ENCODE measurements at regions not wholly inside any gene's neighbourhood (a gene's known extent, or its start where the extent isn't known, plus 50 kb on each side); places are given as distances from the start of the nearest gene placed in this dataset.
"Not testable (repeated sequence)": the region's sequence is repeated elsewhere in the genome, so short reads cannot be mapped to it uniquely, and the experiment has no call there.

- DNase-seq (ENCODE audit: low read depth in 2 of 2): no peak
Observed at GRCh38 chr15:96046620-96047240, 283.8 kb upstream of the NR2F2 start.

DNA sequence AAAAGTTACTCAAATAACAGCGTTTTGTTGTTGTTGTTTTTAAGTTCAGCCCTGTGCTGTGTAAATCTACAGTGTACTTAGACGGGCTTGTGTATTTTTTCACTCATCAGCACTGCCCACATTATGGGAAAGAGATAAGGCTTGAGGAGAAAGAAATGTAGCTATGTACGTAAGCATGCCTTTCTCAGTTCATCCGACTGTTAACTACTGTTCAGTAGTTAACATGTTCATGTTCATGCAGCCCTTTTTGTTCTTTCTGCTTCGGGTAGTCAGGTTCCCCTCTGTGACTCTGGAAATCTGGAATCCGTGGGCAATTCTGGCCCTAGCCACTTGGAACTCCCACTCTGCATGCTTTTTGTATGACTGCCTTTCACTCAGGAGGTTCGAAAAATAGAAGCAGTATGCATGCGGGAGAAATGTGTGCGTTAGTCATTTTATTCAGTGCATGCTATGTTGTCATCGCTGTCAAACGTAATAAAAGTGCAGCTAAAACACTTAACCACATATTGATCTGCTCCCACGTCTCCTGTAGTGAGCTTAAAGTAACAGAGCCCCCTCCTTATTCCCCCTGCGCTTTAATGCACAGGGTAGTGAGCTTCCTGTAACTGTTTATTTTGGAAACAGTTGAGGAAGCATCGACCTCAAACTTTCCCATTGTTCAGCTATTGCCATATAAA lies 283.1 kb upstream of the NR2F2 start:
- DNase-seq (ENCODE audit: low read depth in 2 of 2): no peak

GRCh38 chr15:96049323-96049722 lies 281.2 kb upstream of the NR2F2 start:
- no peak for DNase-seq (ENCODE audit: low read depth in 2 of 2)

- DNase-seq (ENCODE audit: low read depth in 2 of 2): no peak
Observed at GRCh38 chr15:96049766-96050165, 280.7 kb upstream of the NR2F2 start.

GRCh38 chr15:96051598-96051997 lies 278.9 kb upstream of the NR2F2 start:
- no peak for DNase-seq (ENCODE audit: low read depth in 2 of 2)

GRCh38 chr15:96052154-96052553 lies 278.3 kb upstream of the NR2F2 start:
- DNase-seq (ENCODE audit: low read depth in 2 of 2): no peak

DNA sequence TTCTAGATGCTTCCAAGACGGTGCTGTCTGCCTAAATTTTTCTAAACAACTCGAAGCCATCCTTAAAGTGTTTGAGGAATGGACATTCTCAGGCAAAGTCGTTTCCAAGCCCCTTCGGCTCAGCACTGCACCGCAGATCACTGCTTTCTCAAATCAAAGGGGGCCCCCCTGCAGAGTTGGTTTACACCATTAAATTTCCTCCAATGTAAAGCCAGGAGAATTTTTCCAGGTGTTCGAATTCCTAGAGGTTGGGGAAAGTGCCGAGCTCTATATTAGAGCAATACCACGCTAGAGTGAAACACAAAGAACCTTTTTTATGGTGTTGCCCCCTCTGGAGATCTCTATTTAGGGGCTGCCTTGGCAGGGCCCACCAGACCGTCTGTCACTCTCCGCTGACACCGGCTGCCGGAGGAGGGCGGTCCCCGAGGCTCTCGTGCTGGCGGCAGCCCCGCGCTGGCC lies 277.9 kb upstream of the NR2F2 start:
- no peak for DNase-seq (ENCODE audit: low read depth in 2 of 2)

GRCh38 chr15:96053031-96053780 lies 277.3 kb upstream of the NR2F2 start:
- DNase-seq (ENCODE audit: low read depth in 2 of 2): no peak

DNA sequence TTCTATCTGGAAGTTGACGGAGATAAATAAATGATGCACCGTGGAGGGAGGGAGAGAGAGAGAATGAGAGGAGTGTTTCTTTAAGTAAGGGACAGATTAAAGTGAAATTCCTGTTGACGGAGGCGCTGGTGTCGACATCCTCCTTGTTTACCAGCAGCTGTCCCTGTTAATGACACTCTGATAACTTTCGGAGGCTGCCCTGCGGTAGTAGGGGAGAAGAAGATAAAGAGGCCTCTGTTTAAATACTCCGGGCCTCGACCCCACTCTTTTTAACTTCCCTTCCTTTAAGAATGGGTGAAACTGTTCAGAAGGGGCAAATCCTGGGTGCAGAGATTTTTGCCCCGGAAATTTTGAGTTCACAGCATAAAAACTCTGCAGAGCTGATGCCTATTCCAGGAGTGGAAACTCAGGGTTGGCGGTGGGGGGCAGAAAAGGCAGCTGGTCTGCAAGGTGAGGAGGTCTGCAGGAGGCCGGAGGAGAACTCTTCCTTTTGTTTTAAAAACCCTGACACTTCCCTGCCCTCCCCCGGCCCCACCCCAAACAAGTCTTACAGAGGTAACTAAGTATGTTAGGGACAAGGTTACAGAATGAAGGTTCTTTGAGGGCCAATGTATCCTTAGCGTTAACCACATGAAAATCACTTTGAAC lies 276.6 kb upstream of the NR2F2 start:
- DNase-seq (ENCODE audit: low read depth in 2 of 2): no peak

DNA sequence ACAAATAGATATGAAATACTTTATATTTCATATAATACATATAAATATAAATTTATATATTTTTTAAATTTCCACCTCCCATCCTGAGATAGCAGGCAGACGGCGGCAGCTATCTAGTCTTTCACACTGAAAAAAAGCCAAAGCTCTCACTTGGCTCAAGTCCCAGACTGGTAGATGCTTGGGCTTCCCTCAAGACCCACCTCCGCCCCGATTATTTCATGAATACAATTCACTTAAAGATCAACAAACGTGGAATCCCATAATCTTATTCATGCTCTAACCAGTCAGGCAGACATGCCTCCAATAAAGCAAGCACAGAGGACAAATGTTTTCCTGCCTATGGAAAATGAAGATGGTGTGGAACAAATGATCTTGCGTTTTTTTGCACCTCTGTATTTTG lies 275.9 kb upstream of the NR2F2 start:
- no peak for DNase-seq (ENCODE audit: low read depth in 2 of 2)

DNA sequence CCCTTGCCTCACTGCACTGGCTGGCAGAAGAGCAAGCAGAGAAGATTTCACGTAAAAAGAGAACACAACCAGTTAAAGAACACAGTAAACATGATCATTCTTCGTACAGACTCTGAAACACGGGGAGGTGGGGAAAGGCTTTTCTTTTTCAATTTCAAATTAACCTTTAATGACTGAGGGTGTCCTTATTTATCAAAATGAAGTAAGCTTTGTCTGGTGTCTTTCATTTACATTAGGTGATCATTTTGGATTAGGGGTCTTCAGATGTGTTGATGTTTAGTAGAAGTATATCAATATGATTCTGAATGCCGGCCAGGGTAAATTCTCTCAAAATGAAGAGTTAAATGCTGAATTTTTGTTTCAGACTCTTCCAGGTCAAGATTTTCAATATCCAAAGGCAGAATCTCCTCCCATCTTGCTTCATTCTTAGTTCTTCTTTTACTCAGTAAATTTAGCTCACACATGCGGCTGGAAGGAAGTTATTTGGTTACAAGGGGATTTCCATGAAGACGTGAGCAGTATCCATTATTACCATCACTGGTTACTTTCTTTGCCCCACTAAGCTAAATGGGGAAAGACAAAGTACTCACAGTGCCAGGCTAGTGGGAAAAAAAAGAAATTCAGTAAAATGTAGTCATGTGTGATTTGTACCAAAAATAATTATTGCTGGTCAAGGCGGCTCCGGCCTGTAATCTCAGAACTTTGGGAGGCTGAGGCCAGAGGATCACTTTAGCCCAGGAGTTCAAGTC lies 272.2 kb upstream of the NR2F2 start:
- no peak for DNase-seq (ENCODE audit: low read depth in 2 of 2)

DNA sequence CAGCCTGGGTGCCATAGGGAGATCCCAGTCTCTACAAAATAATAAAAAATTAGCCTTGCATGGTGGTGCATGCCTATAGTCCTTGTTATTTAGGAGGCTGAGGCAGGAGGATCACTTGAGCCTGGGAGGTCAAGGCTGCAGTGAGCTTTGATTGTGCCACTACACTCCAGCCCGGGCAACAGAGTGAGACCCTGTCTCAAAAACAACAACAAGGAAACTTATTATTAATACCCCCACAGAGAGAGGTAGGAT lies 271.7 kb upstream of the NR2F2 start:
- not testable (repeated sequence) for DNase-seq (ENCODE audit: low read depth in 2 of 2)

DNA sequence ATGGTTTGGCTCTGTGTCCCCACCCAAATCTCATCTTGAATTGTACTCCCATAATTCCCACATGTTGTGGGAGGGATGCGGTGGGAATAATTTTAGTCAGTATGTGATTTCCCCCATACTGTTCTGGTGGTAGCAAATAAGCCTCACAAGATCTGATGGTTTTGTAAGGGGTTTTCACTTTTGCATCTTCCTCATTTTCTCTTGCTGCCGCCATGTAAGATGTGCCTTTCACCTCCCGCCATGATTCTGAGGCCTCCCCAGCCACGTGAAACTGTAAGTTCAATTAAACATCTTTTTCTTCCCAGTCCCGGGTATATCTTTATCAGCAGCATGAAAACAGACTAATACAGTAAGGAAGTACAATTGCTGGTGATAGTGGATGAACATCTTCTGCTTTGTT lies 269.9 kb upstream of the NR2F2 start:
- DNase-seq (ENCODE audit: low read depth in 2 of 2): not testable (repeated sequence)

DNA sequence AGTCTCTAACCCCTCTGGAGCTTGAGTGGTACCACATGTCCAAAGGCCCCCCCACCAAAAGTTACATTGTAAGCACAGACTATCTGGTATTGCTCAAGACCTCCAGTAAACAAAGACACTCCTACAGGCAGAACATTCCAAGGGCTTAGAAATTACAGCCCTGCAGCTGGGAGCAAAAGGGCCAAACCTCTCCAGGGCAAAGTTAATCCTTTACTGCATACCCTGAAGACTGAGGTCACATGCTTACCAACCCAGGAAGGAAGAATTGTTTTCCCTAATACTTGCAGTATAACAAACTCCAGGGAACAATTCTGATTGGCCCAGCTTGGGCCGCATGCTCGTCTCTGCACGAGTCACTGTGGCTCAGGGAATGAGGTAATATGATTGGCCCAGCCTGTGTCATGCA lies 266.1 kb upstream of the NR2F2 start:
- no peak for DNase-seq (ENCODE audit: low read depth in 2 of 2)

DNA sequence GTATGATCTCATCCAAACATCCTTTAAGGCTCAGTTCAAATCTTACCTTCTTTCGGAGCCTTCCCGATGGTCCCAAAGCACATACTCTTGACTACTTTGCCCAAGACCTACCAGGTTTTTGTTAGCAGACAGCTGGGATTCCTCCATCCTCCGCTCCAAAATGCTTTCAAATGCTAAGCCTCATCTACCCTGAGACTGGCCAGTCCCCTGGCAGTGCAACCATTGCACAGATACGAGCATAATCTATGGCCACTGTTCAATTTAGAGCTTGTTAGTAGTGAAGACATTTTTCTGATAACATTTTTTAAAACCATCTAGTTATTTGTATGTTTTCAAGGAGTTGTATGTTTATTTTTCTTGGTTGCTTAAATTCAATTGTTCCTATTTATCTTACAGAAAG lies 264.4 kb upstream of the NR2F2 start:
- DNase-seq (ENCODE audit: low read depth in 2 of 2): no peak

GRCh38 chr15:96066852-96067495 lies 263.5 kb upstream of the NR2F2 start:
- no peak for DNase-seq (ENCODE audit: low read depth in 2 of 2)

- no peak for DNase-seq (ENCODE audit: low read depth in 2 of 2)
Observed at GRCh38 chr15:96067677-96068076, 262.8 kb upstream of the NR2F2 start.

DNA sequence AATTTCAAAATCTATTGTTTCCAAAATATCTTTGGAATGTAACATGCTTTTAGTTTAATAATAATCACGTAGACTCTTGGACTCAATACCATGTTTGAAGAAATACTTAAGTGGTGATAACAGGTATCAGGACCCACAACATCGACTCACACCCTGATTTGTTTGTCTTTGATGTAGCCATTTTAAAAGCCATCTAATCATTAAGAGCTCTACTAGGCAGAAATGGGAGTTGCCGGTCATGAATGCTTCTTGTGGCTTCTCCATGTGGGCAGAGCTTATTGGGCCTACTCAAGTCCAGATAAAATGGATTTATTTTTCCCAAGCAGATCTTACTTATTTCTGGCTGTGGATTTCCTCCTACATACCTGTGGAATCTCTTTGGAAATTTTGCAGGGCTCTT lies 261.6 kb upstream of the NR2F2 start:
- DNase-seq (ENCODE audit: low read depth in 2 of 2): no peak

DNA sequence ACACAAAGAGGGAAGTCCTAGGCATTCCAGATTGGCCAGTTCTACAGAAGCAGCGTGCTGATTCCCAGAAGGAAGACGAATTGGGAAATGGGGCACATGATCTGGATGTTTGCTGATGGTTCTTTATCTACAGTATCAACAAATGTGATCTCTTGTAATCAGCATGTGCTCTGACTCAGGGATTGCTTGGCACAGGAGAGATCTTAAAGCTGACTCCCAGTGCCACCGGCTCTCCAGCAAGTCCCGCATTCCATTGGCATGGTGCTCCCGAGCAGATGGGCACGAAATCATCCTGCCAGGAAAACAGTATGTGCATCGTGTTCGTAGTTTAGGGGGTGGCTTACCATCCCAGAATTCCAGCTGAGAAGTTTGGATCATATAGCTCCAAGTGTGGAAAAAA lies 259.9 kb upstream of the NR2F2 start:
- no peak for DNase-seq (ENCODE audit: low read depth in 2 of 2)

GRCh38 chr15:96072821-96073220 lies 257.7 kb upstream of the NR2F2 start:
- no peak for DNase-seq (ENCODE audit: low read depth in 2 of 2)

- no peak for DNase-seq (ENCODE audit: low read depth in 2 of 2)
Observed at GRCh38 chr15:96073908-96074307, 256.6 kb upstream of the NR2F2 start.

DNA sequence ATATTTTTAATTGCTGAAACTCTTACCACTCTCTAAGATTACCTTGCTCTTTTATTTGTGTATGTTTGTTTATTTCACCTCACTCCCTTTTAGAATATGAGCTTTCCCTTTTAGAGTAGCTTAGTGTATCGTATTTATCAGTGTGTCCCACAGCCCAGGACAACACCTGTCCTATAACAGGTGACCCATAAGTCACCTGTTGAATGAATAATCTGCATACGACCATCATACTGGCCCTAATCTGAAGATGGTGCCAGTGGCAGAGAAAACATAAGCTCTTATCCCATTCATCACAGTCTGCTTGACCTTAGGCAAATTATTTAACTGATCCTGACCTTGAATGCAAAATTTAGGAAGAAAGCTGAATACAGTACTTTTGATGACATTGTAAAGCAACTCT lies 254.6 kb upstream of the NR2F2 start:
- DNase-seq (ENCODE audit: low read depth in 2 of 2): no peak

All from stimulated activated CD4-positive, alpha-beta T cell treated with anti-CD3 and anti-CD28 coated beads, Interleukin-4, amount 100 ng/mL, for 48 hours (primary cell).